Epithelial cell of proximal tubule (primary cell): ENCODE measurements at regions not wholly inside any gene's neighbourhood (a gene's known extent, or its start where the extent isn't known, plus 50 kb on each side); places are given as distances from the start of the nearest gene placed in this dataset.

Experiments used
- DNase-seq: peaks from one replicate; pipeline ENCODE4 v3.0.0-alpha.2; 2011; ENCODE audit warnings: low read depth
- H3K4me3 ChIP-seq: 2 replicates; pipeline ENCODE4 v1.5.1; 2011; ENCODE audit warnings: low read depth, mild to moderate bottlenecking, low read length
- CTCF ChIP-seq: conservative IDR thresholded peaks from 2 replicates; pipeline ENCODE4 v1.5.1; 2012; ENCODE audit warnings: low read depth, mild to moderate bottlenecking, low read length

DNA sequence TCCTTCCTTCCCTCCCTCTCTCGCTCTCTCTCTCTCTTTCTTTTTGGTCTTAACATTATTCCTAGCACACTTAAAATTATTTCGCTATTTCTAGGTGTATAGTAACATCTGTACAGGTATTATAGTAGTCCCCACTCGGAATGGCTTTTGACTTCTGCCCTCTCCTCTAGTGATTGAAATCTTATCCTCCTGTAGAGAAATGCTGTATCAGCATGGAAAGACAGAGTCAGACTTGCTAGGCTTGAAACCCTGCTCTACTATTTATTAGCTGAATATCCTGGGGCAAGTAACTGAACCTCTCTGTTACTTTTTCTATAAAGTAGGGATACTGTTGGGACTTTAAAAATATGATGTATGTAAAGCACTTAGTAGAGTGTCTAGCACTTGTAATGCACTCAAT, 681.9 kb upstream of the C9orf72 start:
- H3K4me3 ChIP-seq, result no peak overlapping the region
- TF ChIP-seq CTCF, result no peak
- no peak for DNase-seq

GRCh38 chr9:28260330-28260729, 687.0 kb upstream of the C9orf72 start:
- no peak for TF ChIP-seq CTCF
- no peak for DNase-seq

DNA sequence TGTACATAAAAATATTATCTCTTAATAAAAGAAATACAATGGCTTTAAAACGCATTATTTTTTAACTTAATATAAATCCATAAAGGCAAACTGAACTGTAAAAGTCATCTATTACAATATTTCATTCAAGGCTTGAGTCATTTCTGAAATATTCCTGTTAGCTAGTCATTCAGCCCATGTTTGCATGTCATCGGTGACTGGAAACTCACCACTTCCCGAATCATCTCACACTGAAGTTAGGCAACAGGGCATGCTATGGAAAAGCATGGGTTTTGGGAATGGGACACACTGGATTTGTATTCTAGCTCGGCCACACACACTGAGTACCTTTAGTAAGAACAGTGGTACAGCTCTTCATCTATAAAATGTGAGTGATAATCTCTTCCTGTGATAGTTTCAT, 691.1 kb upstream of the C9orf72 start:
- TF ChIP-seq CTCF, result no peak
- DNase-seq, result no peak
- no peak overlapping the region for H3K4me3 ChIP-seq

More at GRCh38 chr9:28260330-28260729, 687.0 kb upstream of the C9orf72 start:
- no peak overlapping the region for H3K4me3 ChIP-seq

GRCh38 chr9:28267351-28267750, 694.1 kb upstream of the C9orf72 start:
- TF ChIP-seq CTCF, result no peak
- no peak for DNase-seq
- H3K4me3 ChIP-seq, result no peak overlapping the region

- no peak overlapping the region for H3K4me3 ChIP-seq
- TF ChIP-seq CTCF, result no peak
- DNase-seq, result no peak
These were observed 696.9 kb upstream of the C9orf72 start for GRCh38 chr9:28270156-28270555.

DNA sequence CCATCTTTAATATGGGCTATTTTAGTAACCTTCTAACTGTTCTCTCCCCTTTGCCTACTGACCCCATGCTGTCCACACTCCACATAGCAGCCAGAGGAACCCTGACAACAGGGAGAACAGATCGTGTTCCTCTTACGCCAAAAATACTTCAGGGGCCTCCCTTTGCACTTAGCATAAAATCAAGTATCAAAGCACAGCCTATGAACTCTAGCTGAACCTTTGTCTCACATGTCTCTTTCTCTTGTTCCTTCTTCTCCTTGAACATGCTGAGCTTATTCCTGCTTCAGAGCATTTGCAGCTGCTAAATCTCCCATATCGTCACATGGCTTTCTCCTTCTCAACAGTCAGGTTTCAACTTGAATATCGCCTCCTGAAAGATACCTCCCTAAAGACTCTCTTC, 698.8 kb upstream of the C9orf72 start:
- no peak for TF ChIP-seq CTCF
- H3K4me3 ChIP-seq, result no peak overlapping the region
- no peak for DNase-seq

- no peak for DNase-seq
- no peak for TF ChIP-seq CTCF
- H3K4me3 ChIP-seq, result no peak overlapping the region
These were observed 714.2 kb upstream of the C9orf72 start for GRCh38 chr9:28287455-28287854.
